ENCODE measurements at regions not wholly inside any gene's neighbourhood (a gene's known extent, or its start where the extent isn't known, plus 50 kb on each side); places are given as distances from the start of the nearest gene placed in this dataset.

GRCh38 chr11:116532066-116532465 is 240.7 kb downstream of the BUD13 start:
- TF ChIP-seq ZC3H10 (CRISPR knock-in tag; IDR thresholded peaks at IDR 0.05) (no peak), ZNF565 (CRISPR knock-in tag; conservative IDR thresholded peaks at IDR 0.05; ENCODE audit: low read depth) (no peak), ZFP3 (CRISPR knock-in tag; IDR thresholded peaks at IDR 0.05) (no peak), CREB5 (CRISPR knock-in tag; IDR thresholded peaks at IDR 0.05; ENCODE audit: low read depth) (no peak), ZNF8 (CRISPR knock-in tag; IDR thresholded peaks at IDR 0.05) (no peak), TOX (CRISPR knock-in tag; IDR thresholded peaks at IDR 0.05; ENCODE audit: borderline replicate concordance) (no peak), ESRRG (CRISPR knock-in tag; IDR thresholded peaks at IDR 0.05) (no peak), CSDC2 (CRISPR knock-in tag; IDR thresholded peaks at IDR 0.05) (no peak), TCF4 (CRISPR knock-in tag; IDR thresholded peaks at IDR 0.05; ENCODE audit: borderline replicate concordance) (no peak), CSRNP3 (CRISPR knock-in tag; IDR thresholded peaks at IDR 0.05) (no peak), RARB (CRISPR knock-in tag; IDR thresholded peaks at IDR 0.05) (no peak), OSR1 (CRISPR knock-in tag; IDR thresholded peaks at IDR 0.05) (no peak), GLIS3 (CRISPR knock-in tag; IDR thresholded peaks at IDR 0.05) (no peak), ARNTL (CRISPR knock-in tag; IDR thresholded peaks at IDR 0.05; ENCODE audit: borderline replicate concordance, low read depth) (no peak), ZFP30 (CRISPR knock-in tag; IDR thresholded peaks at IDR 0.05) (no peak), PATZ1 (CRISPR knock-in tag; IDR thresholded peaks at IDR 0.05; ENCODE audit: borderline replicate concordance) (no peak), POU6F1 (CRISPR knock-in tag; IDR thresholded peaks at IDR 0.05; ENCODE audit: borderline replicate concordance, low read depth) (no peak), SNAI2 (CRISPR knock-in tag; IDR thresholded peaks at IDR 0.05) (no peak), TSHZ2 (CRISPR knock-in tag; IDR thresholded peaks at IDR 0.05) (no peak)
- ATAC-seq, result no peak

- TF ChIP-seq BACH2 (CRISPR knock-in tag; IDR thresholded peaks at IDR 0.05; ENCODE audit: borderline replicate concordance) (no peak), SNAI2 (CRISPR knock-in tag; IDR thresholded peaks at IDR 0.05) (no peak), ESRRG (CRISPR knock-in tag; IDR thresholded peaks at IDR 0.05) (no peak), ZNF565 (CRISPR knock-in tag; conservative IDR thresholded peaks at IDR 0.05; ENCODE audit: low read depth) (no peak), POU6F1 (CRISPR knock-in tag; IDR thresholded peaks at IDR 0.05; ENCODE audit: borderline replicate concordance, low read depth) (no peak), ZNF70 (CRISPR knock-in tag; IDR thresholded peaks at IDR 0.05) (no peak), ISL1 (CRISPR knock-in tag; IDR thresholded peaks at IDR 0.05) (no peak), ARNTL (CRISPR knock-in tag; IDR thresholded peaks at IDR 0.05; ENCODE audit: borderline replicate concordance, low read depth) (no peak), OSR1 (CRISPR knock-in tag; IDR thresholded peaks at IDR 0.05) (no peak), ZNF8 (CRISPR knock-in tag; IDR thresholded peaks at IDR 0.05) (no peak), TSHZ2 (CRISPR knock-in tag; IDR thresholded peaks at IDR 0.05) (no peak)
Observed at GRCh38 chr11:116530705-116531104, 242.1 kb downstream of the BUD13 start.

More at GRCh38 chr11:116530705-116531104, 242.1 kb downstream of the BUD13 start:
- no peak for ATAC-seq
